ENCODE measurements at regions not wholly inside any gene's neighbourhood (a gene's known extent, or its start where the extent isn't known, plus 50 kb on each side); places are given as distances from the start of the nearest gene placed in this dataset.

DNA sequence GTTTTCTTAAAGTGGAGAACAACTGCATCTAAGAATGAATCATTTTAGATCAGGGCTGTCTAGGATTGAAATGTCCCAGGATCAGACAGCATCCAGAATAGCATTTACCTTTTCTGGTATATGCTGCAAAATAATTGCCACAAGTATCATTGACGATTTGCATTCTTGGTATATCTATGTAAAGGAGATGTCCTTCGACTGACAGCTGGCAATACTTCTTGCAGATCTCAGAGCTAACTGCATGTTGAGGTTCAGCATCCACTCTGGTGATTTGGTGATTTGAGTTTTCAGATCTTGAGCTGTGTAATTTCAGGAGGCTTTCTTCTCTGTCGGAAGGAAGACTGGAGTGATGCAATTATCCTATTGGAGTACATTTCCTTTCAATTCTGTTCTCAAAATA, 78.1 kb upstream of the CPHXL start:
- Histone ChIP-seq H3F3A (ENCODE audit: control insufficient read depth, insufficient read depth) (no peaks in the 10 kb centered on the region), H3K36me3 (ENCODE audit: control insufficient read depth, low read length) (no peaks in the 10 kb centered on the region), H3K9me3 (ENCODE audit: control insufficient read depth, insufficient read depth, low read length) (no peaks in the 10 kb centered on the region), H3K27me3 (ENCODE audit: control insufficient read depth, low read length) (0 out of 2 replicates have a peak, but pooled peaks cover 2% of the 10 kb centered on the region), H3K79me2 (ENCODE audit: control insufficient read depth, low read length) (no peaks in the 10 kb centered on the region), H4K20me1 (ENCODE audit: control insufficient read depth, insufficient read depth, low read depth, low read length) (no peaks in the 10 kb centered on the region), H3K4me1 (ENCODE audit: control insufficient read depth, low read length) (no peaks in the 10 kb centered on the region), H3K4me3 (ENCODE audit: low read length) (no peak overlapping the region), H3K9me2 (replicated peaks; ENCODE audit: control insufficient read depth, low read length) (no peaks in the 10 kb centered on the region), H3K4me2 (ENCODE audit: low read length) (no peak overlapping the region), H3K27ac (ENCODE audit: low read depth, low read length) (no peak overlapping the region)
- TF ChIP-seq EZH2phosphoT487 (IDR thresholded peaks at IDR 0.05; ENCODE audit: borderline replicate concordance, low read length) (no peak), CTCF (IDR thresholded peaks at IDR 0.05; ENCODE audit: low read depth, low read length, poor library complexity, severe bottlenecking) (no peak)

DNA sequence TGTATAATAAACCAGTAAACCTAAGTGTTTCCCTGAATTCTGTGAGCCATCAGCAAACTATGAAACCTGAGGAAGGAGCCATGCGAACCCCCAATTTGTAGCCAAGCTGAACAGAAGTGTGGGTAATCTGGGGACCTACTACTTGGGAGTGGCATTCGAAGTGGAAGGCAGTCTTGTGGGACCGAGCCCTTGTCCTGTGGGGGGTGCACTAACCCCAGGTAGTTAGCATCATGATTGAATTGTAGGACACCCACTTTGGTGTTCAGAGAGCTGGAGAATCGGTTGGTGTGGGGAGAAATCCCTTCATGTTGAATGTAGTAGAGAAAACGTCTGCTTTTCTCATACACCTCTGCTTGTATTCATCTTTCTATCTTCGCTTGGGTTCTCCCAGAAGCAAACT, 79.7 kb upstream of the CPHXL start:
- 0 out of 2 replicates have a peak, but pooled peaks cover 5% of the 10 kb centered on the region for H3K27me3 ChIP-seq (ENCODE audit: control insufficient read depth, low read length)

DNA sequence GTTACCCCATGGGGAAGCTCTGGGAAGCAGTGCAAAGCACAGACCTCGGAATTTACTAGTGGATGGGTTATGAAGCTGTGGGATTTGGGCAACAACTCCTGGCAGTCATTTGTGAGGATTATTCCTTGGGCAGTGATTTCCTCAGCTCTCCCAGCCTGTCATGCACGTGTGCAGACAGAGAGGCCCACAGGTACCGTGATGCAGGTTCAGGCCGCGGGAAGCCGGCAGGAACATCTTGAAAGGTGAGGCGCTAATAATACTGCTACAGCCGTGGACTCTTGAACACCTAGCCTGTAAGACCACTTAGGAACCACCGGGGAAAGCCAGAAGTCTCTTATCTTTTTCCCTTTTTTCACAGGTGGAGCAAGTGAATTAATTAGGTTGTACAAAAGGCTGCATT, 80.2 kb upstream of the CPHXL start:
- Histone ChIP-seq H3K4me2 (ENCODE audit: low read length) (no peak overlapping the region), H4K20me1 (ENCODE audit: control insufficient read depth, insufficient read depth, low read depth, low read length) (no peaks in the 10 kb centered on the region), H3K9me3 (ENCODE audit: control insufficient read depth, insufficient read depth, low read length) (no peaks in the 10 kb centered on the region), H3K4me3 (ENCODE audit: low read length) (no peak overlapping the region), H3K27ac (ENCODE audit: low read depth, low read length) (no peak overlapping the region), H3K9me2 (replicated peaks; ENCODE audit: control insufficient read depth, low read length) (no peaks in the 10 kb centered on the region), H3K4me1 (ENCODE audit: control insufficient read depth, low read length) (no peaks in the 10 kb centered on the region), H3K79me2 (ENCODE audit: control insufficient read depth, low read length) (no peaks in the 10 kb centered on the region), H3F3A (ENCODE audit: control insufficient read depth, insufficient read depth) (no peaks in the 10 kb centered on the region), H3K27me3 (ENCODE audit: control insufficient read depth, low read length) (0 out of 2 replicates have a peak, but pooled peaks cover 5% of the 10 kb centered on the region), H3K36me3 (ENCODE audit: control insufficient read depth, low read length) (no peaks in the 10 kb centered on the region)
- TF ChIP-seq CTCF (IDR thresholded peaks at IDR 0.05; ENCODE audit: low read depth, low read length, poor library complexity, severe bottlenecking) (no peak), EZH2phosphoT487 (IDR thresholded peaks at IDR 0.05; ENCODE audit: borderline replicate concordance, low read length) (no peak)

More for the DNA sequence above, 79.7 kb upstream of the CPHXL start:
- H3K4me3 ChIP-seq (ENCODE audit: low read length), result no peak overlapping the region
- H4K20me1 ChIP-seq (ENCODE audit: control insufficient read depth, insufficient read depth, low read depth, low read length), result no peaks in the 10 kb centered on the region
- no peaks in the 10 kb centered on the region for H3K79me2 ChIP-seq (ENCODE audit: control insufficient read depth, low read length)
- H3K9me2 ChIP-seq (replicated peaks; ENCODE audit: control insufficient read depth, low read length), result no peaks in the 10 kb centered on the region
- H3F3A ChIP-seq (ENCODE audit: control insufficient read depth, insufficient read depth), result no peaks in the 10 kb centered on the region
- H3K36me3 ChIP-seq (ENCODE audit: control insufficient read depth, low read length), result no peaks in the 10 kb centered on the region
- no peak overlapping the region for H3K27ac ChIP-seq (ENCODE audit: low read depth, low read length)
- no peaks in the 10 kb centered on the region for H3K9me3 ChIP-seq (ENCODE audit: control insufficient read depth, insufficient read depth, low read length)
- TF ChIP-seq CTCF (IDR thresholded peaks at IDR 0.05; ENCODE audit: low read depth, low read length, poor library complexity, severe bottlenecking) (no peak), EZH2phosphoT487 (IDR thresholded peaks at IDR 0.05; ENCODE audit: borderline replicate concordance, low read length) (no peak)
- H3K4me1 ChIP-seq (ENCODE audit: control insufficient read depth, low read length), result no peaks in the 10 kb centered on the region
- no peak overlapping the region for H3K4me2 ChIP-seq (ENCODE audit: low read length)
